Activated effector memory CD4-positive, alpha-beta T cell treated with Interleukin-2 at 50 U/mL for 16 hours (primary cell): ENCODE measurements at regions not wholly inside any gene's neighbourhood (a gene's known extent, or its start where the extent isn't known, plus 50 kb on each side); places are given as distances from the start of the nearest gene placed in this dataset.

Experiments
- DNase-seq: peaks from one replicate; pipeline ENCODE4 v3.0.0-alpha.2; 2020

- no peak for DNase-seq
These were observed 179.4 kb downstream of the ETS1 start for GRCh38 chr11:128407962-128408361.

DNA sequence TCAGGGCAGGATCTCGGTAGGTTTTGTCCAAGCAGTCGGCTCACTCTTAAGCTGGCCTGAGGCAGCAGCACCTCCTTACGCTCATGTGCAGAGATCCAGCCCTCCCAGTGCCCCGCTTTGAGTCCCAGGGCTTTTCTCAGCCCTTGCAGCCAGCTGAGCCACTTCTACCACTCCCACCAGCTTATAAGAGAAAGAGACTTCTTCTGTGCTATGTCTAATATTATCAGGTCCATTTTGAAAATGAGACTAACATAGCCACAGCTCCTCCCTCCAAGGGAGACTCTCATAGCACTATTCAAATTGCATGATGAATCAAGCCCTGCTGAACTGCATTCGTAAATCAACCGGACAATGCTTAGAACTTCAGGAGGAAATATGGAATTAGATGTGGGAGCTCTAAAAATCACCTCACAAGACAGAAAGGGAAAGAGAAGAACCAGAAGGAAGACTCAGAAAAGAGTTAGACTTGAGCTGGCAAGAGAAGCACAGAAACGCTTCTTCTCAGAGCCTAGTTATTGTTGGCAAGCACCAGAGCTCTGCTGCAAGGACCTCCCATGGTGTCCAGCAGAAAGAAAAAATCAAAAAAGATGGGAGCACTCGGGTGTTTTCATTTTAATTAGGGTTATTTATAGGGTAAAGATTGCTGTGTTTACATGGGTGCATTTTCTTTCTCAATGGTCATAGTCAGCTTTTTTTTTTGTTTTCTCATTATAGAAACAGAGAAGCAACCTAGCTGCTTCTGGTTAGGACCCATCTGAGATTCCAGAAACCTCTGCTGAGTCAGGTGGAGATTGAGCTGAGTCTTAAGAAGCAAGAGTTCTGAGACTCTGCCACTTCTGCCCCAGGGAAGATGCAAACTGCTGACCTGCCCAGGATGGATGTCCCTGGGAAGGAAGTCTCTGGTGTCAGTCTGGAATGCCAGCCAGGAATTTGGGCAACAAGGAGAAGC, 181.4 kb downstream of the ETS1 start:
- no peak for DNase-seq

DNA sequence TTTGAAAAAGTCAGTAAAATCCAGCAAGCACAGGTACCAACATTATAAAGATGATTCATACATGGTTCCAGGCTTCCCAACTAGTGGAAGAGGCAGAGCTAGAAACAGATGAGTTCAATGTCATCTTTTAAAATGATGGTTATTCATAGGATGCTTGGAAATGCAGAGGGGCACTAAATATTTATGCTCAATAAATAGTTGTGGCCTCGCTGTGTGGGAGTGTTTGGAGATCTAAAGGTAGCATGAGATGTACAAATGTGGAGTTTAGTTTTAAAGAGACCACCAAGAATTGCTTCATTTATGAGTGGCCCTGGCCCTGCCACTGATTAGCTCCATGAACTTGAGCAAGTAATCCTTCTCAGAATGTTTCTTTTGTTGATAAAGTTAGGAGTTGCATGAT, 182.2 kb downstream of the ETS1 start:
- no peak for DNase-seq

- no peak for DNase-seq
These were observed 182.9 kb downstream of the ETS1 start for GRCh38 chr11:128404437-128404836.

DNA sequence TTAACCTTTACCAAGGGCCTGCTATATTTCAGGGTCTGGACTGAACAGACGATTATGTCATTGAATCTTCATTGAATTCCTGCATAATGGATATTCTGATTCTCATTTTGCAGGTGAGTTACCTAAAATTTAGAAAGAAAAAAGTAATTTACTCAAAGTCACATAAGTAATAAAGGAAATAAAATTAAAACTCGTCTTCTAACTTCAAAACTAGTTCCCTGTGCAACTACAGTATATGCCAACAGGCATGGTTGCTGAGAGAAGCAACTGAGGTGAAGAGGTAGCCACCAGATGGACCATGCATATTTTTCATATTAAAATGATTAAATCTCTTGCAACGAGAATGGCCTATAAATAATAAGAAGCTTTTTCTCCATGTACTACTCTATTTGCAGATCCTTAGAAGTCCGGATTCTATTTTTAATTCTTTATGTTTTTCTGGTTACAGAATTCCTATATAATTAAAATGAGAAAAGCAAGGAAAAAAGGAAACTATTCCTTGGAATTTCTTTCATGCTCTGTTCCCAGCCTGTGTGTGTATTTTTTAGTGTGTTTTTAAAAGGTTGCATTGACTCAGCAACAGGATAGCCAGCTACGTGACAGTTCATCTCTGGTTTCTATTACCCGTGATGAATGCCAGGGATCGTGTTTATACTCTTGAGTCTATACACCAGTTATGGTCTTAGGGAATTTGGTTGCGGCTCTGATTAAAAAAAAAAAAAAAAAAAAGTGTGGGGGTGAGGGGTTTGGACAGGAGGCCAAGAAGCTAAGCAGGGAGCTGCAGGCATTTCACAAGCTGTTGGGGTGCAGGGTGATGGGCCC, 186.8 kb downstream of the ETS1 start:
- DNase-seq = no peak

- no peak for DNase-seq
These were observed 187.9 kb downstream of the ETS1 start for GRCh38 chr11:128399251-128400121.

GRCh38 chr11:128398517-128399250, 188.7 kb downstream of the ETS1 start:
- DNase-seq = no peak

- no peak for DNase-seq
These were observed 190.0 kb downstream of the ETS1 start for GRCh38 chr11:128397362-128397761.

DNA sequence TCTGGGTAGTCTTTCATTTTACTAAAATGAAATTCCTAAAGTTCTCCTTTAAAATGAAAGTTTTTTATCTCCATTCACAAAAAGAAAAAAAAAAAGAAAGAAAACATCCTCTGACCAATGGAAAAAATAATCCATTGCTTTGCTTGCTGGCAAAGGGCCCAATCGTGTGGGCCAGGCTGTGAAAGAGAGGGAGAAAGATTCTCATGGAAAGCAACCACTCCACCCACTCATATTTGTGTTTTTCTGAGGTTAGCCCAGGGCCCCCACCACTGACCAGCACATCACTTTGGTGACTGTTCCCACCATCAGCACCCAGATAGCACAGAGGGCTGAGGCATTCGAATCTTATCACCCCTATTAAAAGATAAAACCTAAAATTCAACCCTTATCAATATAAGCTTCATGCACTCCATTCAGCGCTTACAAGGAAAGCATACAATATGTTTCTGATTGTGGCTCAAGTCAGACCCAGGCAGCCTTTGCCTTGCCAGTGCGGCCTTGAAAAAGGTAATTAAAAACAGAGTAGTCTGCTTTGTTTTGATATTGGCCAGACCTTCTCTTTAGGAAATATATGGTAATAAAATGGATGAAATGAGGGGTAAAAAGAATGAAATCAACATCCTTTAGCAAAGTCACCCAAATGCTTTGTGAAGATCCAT, 192.8 kb downstream of the ETS1 start:
- DNase-seq = no peak

- DNase-seq = no peak
These were observed 195.1 kb downstream of the ETS1 start for GRCh38 chr11:128392259-128392658.

DNA sequence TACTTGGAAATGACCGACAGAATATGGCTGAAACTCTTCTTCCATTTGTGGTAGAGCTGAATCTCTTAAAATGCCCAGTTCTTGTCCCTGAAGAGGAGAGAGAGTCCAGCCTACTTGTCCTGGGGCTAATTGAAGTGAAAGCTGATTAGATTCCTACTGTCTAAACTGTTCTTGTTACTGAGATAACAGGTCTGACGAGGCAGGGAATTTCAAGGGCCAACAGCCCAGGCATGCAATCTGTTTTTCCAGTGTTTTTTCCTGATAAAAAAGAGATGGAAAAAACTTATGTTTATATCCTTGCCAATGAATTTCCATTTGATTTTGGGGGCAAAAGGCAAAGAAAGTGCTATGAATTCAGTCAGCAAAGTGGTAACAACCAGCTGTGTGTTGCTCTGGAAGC, 195.5 kb downstream of the ETS1 start:
- DNase-seq = no peak

DNA sequence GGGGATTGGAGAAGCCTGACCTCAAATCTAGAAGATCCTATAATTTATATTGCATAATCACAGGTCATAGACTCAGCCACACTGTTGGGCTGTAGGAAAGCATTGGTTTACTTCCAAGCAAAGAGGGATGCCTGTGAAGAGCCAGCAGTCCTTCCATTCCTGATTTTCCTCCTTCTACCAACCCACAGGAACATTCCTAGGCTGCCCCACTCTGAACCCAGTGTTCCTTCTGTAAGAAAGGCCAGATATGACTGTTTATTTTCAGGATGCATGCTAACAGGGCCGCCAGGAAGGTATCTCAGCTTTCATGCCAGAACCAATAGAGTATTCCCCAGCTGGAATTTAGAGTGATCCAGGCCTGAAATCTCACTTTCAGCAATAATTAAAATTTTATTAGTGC, 197.1 kb downstream of the ETS1 start:
- DNase-seq = no peak

GRCh38 chr11:128389461-128389976, 197.8 kb downstream of the ETS1 start:
- no peak for DNase-seq

GRCh38 chr11:128388206-128388815, 199.0 kb downstream of the ETS1 start:
- DNase-seq = no peak

- DNase-seq = no peak
These were observed 207.5 kb downstream of the ETS1 start for GRCh38 chr11:128379587-128380580.

DNA sequence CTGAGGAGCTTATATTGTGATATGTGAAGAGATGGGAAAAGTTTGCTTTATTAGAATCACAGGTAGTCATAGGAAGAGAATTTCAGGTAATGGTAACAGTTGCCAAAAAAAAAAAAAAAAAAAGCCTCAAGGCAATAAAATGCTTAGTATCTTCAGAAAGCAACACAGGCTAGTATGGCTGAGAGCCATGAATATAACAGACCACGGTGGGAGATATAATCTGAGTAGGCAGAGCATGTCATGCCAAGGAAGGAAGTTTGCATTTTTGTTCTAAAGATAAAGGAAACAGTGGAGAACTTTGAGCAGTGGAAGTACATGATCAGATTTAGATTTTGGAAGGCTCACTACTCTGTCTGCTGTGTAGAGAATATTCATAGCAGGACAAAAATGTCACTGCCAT, 211.4 kb downstream of the ETS1 start:
- DNase-seq = no peak

DNA sequence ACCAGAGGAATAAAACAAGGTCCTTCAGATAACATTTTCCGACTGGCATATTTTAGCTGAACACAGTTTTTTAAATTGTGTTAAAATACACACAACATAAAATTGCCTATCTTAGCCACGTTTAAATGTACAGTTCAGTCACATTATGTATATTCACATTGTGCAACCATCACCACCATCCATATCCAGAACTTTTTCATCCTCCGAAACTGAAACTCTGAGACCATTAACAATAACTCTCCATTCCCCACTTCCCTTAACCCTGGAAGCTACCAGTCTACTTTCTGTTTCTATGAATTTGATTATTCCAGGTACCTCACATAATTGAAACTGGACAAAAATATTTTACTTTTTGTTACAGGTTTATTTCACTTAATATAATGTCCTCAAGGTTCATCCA, 213.3 kb downstream of the ETS1 start:
- DNase-seq = no peak

- DNase-seq = no peak
These were observed 214.4 kb downstream of the ETS1 start for GRCh38 chr11:128372977-128373376.

DNA sequence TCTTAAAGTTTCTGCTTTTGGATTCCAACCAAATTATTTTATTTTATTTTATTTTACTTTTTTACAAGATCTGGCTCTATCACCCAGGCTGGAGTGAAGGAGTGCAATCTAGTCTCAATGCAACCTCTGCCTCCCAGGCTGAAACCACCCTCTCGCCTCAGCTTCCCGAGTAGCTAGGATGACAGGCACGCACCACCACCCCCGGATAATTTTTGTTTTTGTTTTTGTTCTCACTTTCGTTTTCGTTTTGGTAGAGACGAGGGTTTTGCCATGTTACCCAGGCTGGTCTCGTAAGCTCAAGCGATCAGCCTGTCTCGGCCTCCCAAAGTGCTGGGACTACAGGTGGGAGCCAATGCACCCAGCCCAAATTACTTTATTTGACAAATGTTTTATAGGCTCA, 219.8 kb downstream of the ETS1 start:
- no peak for DNase-seq

DNA sequence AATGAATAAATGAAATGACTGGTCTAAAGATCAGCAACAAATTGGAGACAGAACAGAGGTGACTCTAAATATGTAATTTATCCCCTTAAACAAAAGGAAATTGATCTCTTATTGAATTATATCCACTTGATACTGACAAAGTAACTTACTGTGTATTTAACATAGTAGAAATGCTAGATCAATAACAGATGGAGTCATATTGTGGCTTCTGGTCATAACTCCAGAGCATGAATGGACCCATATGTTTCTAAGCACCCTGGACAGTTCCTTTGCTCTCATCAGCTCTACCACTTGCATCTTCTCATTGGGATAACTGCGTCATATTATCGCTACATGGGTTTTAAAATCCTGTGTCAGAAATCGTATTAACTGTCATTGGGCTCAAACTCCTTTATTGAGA, 222.3 kb downstream of the ETS1 start:
- no peak for DNase-seq
